ENCODE measurements at regions not wholly inside any gene's neighbourhood (a gene's known extent, or its start where the extent isn't known, plus 50 kb on each side); places are given as distances from the start of the nearest gene placed in this dataset.

DNA sequence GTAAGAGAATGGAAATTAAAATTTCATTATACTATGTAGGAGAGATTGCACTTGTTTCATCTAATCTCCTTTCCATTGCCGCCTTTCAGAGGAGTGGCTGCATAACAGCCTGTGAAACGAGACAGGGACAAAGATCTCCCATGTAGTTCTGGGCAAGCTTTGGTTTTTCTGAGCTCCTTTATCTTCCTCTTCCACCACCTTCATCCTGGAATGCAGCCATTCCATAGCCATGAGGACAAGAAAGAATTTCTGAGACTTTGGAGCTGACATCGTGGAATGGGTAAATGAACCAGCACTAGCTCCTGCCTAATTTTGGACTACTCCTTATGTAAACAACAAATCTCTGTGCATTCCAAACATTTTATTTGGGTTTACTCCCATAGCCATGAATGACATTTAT lies 1587.3 kb upstream of the TENM3 start:
- Histone ChIP-seq H3K27me3 (no peaks in the 10 kb centered on the region), H3K4me3 (no peak overlapping the region), H3K36me3 (replicated peaks in 1 of 2; ENCODE audit: insufficient read depth in 1 of 2, low read depth in 2 of 2) (no peaks in the 10 kb centered on the region), H3K9me3 (no peaks in the 10 kb centered on the region), H3K27ac (no peak overlapping the region), H3K4me1 (no peaks in the 10 kb centered on the region)
- DNase-seq (no peak), ATAC-seq (no peak)
- 23 to 29% methylated on average over 3 of the region's 3 CpGs for WGBS, 2 donors
- intact Hi-C loops (cut with DNase I) = no loop called here
- TF ChIP-seq POLR2A (IDR thresholded peaks at IDR 0.05) = no peak
- TF ChIP-seq, protein P1, sequence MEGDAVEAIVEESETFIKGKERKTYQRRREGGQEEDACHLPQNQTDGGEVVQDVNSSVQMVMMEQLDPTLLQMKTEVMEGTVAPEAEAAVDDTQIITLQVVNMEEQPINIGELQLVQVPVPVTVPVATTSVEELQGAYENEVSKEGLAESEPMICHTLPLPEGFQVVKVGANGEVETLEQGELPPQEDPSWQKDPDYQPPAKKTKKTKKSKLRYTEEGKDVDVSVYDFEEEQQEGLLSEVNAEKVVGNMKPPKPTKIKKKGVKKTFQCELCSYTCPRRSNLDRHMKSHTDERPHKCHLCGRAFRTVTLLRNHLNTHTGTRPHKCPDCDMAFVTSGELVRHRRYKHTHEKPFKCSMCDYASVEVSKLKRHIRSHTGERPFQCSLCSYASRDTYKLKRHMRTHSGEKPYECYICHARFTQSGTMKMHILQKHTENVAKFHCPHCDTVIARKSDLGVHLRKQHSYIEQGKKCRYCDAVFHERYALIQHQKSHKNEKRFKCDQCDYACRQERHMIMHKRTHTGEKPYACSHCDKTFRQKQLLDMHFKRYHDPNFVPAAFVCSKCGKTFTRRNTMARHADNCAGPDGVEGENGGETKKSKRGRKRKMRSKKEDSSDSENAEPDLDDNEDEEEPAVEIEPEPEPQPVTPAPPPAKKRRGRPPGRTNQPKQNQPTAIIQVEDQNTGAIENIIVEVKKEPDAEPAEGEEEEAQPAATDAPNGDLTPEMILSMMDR (IDR thresholded peaks at IDR 0.05) = no peak

DNA sequence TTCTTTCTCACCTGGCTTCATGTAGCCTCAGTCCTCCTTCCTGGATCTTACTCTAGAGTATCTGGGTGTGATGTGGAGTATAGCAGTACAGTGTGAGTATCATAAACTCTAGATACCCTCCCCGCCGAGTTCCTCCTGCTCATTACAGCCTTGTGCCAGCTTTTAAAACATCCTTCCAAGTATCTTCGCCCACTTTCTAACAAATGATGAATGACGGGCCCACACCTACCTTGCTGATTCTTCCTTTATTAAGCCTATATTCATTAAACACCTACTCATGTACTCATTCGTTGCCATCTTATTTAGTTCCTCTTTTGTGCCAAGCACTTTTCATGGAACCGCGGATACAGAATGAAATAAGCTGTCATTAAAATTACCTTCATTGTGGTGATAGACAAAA lies 1585.3 kb upstream of the TENM3 start:
- intact Hi-C loops (cut with DNase I) = no loop called here
- DNase-seq = no peak
- H3K4me1 ChIP-seq = no peaks in the 10 kb centered on the region
- ATAC-seq = no peak
- WGBS, 2 donors = 84 to 88% methylated on average over 7 of the region's 7 CpGs
- TF ChIP-seq POLR2A (IDR thresholded peaks at IDR 0.05) = no peak
- TF ChIP-seq, protein P1 (IDR thresholded peaks at IDR 0.05) = no peak
- H3K4me3 ChIP-seq = no peak overlapping the region
- no peaks in the 10 kb centered on the region for H3K27me3 ChIP-seq
- no peaks in the 10 kb centered on the region for H3K9me3 ChIP-seq
- no peaks in the 10 kb centered on the region for H3K36me3 ChIP-seq (replicated peaks in 1 of 2; ENCODE audit: insufficient read depth in 1 of 2, low read depth in 2 of 2)
- H3K27ac ChIP-seq = no peak overlapping the region

DNA sequence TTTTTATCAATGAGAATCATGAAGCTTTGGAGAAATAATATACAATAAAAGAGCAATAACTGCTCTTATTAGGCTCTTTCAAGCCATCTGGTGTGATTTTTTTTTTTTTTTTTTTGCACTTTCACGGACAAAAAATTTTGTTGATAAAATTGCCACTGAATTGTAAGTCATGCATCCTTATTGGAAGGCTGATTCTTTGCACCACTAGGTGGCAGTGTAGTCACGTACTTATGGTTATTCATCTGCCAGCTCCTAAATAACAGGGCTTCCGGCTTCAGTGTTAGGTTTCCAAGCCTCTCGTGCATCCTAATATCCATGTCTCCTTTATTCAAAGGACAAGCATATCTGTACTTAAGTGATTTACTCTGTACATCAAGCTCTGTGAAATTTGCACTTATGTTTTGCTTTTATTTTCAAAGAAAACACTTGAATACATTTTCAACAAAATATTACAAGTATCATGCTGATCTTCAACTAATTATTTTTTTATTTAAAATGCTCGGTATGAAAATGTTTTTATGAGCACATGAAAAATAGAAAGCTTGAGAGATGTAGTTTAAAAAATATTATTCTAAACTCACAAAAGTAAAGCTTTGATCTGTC lies 1578.3 kb upstream of the TENM3 start:
- no peaks in the 10 kb centered on the region for H3K9me3 ChIP-seq
- H3K27ac ChIP-seq = no peak overlapping the region
- intact Hi-C loops (cut with DNase I) = no loop called here
- H3K27me3 ChIP-seq = no peaks in the 10 kb centered on the region
- no peaks in the 10 kb centered on the region for H3K36me3 ChIP-seq (replicated peaks in 1 of 2; ENCODE audit: insufficient read depth in 1 of 2, low read depth in 2 of 2)
- TF ChIP-seq, protein P1 (IDR thresholded peaks at IDR 0.05) = peak; percentile 51 to 71 (median 65)
- TF ChIP-seq POLR2A (IDR thresholded peaks at IDR 0.05) = no peak
- ATAC-seq (peak; percentile 78), DNase-seq (peak; percentile 69 to 82 (median 76))
- H3K4me1 ChIP-seq = peaks cover 5% of the 10 kb centered on the region
- 6 to 8% methylated on average over 5 of the region's 5 CpGs for WGBS, 2 donors
- no peak overlapping the region for H3K4me3 ChIP-seq

DNA sequence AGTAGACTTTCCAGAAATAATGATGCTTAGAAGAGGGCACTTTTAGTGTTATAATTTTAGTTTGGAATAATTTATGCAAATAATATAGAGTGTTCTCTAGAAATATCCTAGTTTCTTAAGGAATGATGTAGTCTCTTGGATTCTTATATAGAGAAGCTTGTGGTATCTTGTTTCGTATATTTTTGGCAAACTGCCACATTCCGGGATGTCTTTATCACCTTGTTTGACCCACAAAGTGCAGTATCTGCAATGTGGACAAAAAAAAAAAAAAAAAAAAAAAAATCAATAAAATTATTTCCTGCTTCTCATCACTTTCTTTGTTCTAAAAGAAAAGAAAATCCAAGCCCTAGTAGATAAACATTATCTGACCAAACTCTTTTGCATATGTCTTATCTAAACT lies 1577.7 kb upstream of the TENM3 start:
- H3K27ac ChIP-seq = no peak overlapping the region
- H3K36me3 ChIP-seq (replicated peaks in 1 of 2; ENCODE audit: insufficient read depth in 1 of 2, low read depth in 2 of 2) = no peaks in the 10 kb centered on the region
- no peaks in the 10 kb centered on the region for H3K27me3 ChIP-seq
- peaks cover 5% of the 10 kb centered on the region for H3K4me1 ChIP-seq
- 3% methylated on average over 2 of the region's 2 CpGs for WGBS, 2 donors
- ATAC-seq = no peak
- TF ChIP-seq, protein P1 (IDR thresholded peaks at IDR 0.05) = no peak
- no peak for TF ChIP-seq POLR2A (IDR thresholded peaks at IDR 0.05)
- no peak overlapping the region for H3K4me3 ChIP-seq
- no peaks in the 10 kb centered on the region for H3K9me3 ChIP-seq
- no peak for DNase-seq
- intact Hi-C loops (cut with DNase I) = no loop called here
